Colonic mucosa (tissue), 4 donors: ENCODE measurements at regions not wholly inside any gene's neighbourhood (a gene's known extent, or its start where the extent isn't known, plus 50 kb on each side); places are given as distances from the start of the nearest gene placed in this dataset.

ENCODE experiments used
- DNase-seq: peaks from one replicate; pipeline ENCODE4 v3.0.0-alpha.2; 2020
- H3K27ac ChIP-seq: fragments of 200-600 bp; one replicate; pipeline ENCODE4 v1.8.0; 2021
- H3K27me3 ChIP-seq: fragments of 200-600 bp; one replicate; pipeline ENCODE4 v1.8.0; 2021
- H3K36me3 ChIP-seq: fragments of 200-600 bp; one replicate; pipeline ENCODE4 v1.8.0; 2021
- H3K4me1 ChIP-seq: fragments of 200-600 bp; one replicate; pipeline ENCODE4 v1.8.0; 2021; ENCODE audit warnings: mild to moderate bottlenecking
- H3K4me3 ChIP-seq: fragments of 200-600 bp; one replicate; pipeline ENCODE4 v1.8.0; 2021
- H3K9ac ChIP-seq, 2 donors: one replicate each; pipeline ENCODE4 v1.7.0; 2013; ENCODE audit warnings: control low read depth in 2 of 2, low read depth in 2 of 2, low read length in 2 of 2
- H3K9me3 ChIP-seq: fragments of 200-600 bp; one replicate; pipeline ENCODE4 v1.8.0; 2021
- CTCF ChIP-seq: fragments of 200-600 bp; IDR thresholded peaks from one replicate; pipeline ENCODE4 v1.8.0; 2022; ENCODE audit warnings: antibody characterized with exemption, mild to moderate bottlenecking
- intact Hi-C: fragments of 100-400 bp; cut with DNase I; formaldehyde crosslinking; loops from one replicate; pipeline ENCODE4 v1.14.1; 2022
- donor health status: healthy.
- donor health status: DM: no; HTN: no; CAD: no.
- donor health status: DM: no; HTN: no; CAD: no.

- intact Hi-C loops = no loop called here
- no peak for TF ChIP-seq CTCF
- no peak for DNase-seq
- no peaks in the 10 kb centered on the region for H3K9me3 ChIP-seq
- H3K36me3 ChIP-seq = no peaks in the 10 kb centered on the region
- H3K27ac ChIP-seq = no peak overlapping the region
- H3K4me3 ChIP-seq = no peak overlapping the region
- H3K9ac ChIP-seq = no peak overlapping the region
- H3K27me3 ChIP-seq = peaks cover 3% of the 10 kb centered on the region
- H3K4me1 ChIP-seq = no peaks in the 10 kb centered on the region
These were observed 313.3 kb downstream of the ZNF536 start for GRCh38 chr19:30685426-30686000.

- Histone ChIP-seq H3K4me1 (no peaks in the 10 kb centered on the region), H3K9ac (no peak overlapping the region), H3K36me3 (no peaks in the 10 kb centered on the region), H3K9me3 (no peaks in the 10 kb centered on the region), H3K4me3 (no peak overlapping the region), H3K27me3 (peaks cover 3% of the 10 kb centered on the region), H3K27ac (no peak overlapping the region)
- DNase-seq = no peak
- TF ChIP-seq CTCF = no peak
- intact Hi-C loops = loop anchor here (5.0 kb wide), 1 partner anchor 1543 kb away; no protein-coding TSS in a partner anchor
These were observed 312.4 kb downstream of the ZNF536 start for GRCh38 chr19:30684613-30685012.

GRCh38 chr19:30682999-30683536, 310.9 kb downstream of the ZNF536 start:
- H3K9ac ChIP-seq = no peak overlapping the region
- peak; percentile 70 for TF ChIP-seq CTCF
- no peaks in the 10 kb centered on the region for H3K36me3 ChIP-seq
- H3K27ac ChIP-seq = no peak overlapping the region
- H3K27me3 ChIP-seq = peaks cover 3% of the 10 kb centered on the region
- no peaks in the 10 kb centered on the region for H3K4me1 ChIP-seq
- peak; percentile 68 for DNase-seq
- H3K9me3 ChIP-seq = no peaks in the 10 kb centered on the region
- intact Hi-C loops = loop anchor here (5.0 kb wide), 1 partner anchor 1544 kb away; no protein-coding TSS in a partner anchor
- no peak overlapping the region for H3K4me3 ChIP-seq

GRCh38 chr19:30682146-30682998, 310.2 kb downstream of the ZNF536 start:
- no peak overlapping the region for H3K4me3 ChIP-seq

More at GRCh38 chr19:30682146-30682998, 310.2 kb downstream of the ZNF536 start:
- Histone ChIP-seq H3K9ac (no peak overlapping the region), H3K27ac (no peak overlapping the region), H3K27me3 (peaks cover 3% of the 10 kb centered on the region), H3K4me1 (no peaks in the 10 kb centered on the region), H3K9me3 (no peaks in the 10 kb centered on the region), H3K36me3 (no peaks in the 10 kb centered on the region)
- DNase-seq = no peak
- intact Hi-C loops = loop anchor here (5.0 kb wide), 1 partner anchor 1545 kb away; no protein-coding TSS in a partner anchor
- TF ChIP-seq CTCF = no peak
